ENCODE measurements at regions not wholly inside any gene's neighbourhood (a gene's known extent, or its start where the extent isn't known, plus 50 kb on each side); places are given as distances from the start of the nearest gene placed in this dataset.

GRCh38 chr21:25097648-25098047 lies 509.6 kb downstream of the MRPL39 start:
- H3K36me3 Mint-ChIP-seq = no peaks in the 10 kb centered on the region
- H3K9me3 Mint-ChIP-seq = peaks cover 6 to 8% of the 10 kb centered on the region in 2 donors
- Histone ChIP-seq H3K36me3 (ENCODE audit: control insufficient read depth, insufficient read depth, low read length) (no peaks in the 10 kb centered on the region), H3K27me3 (ENCODE audit: control insufficient read depth, insufficient read depth, low read length) (no peaks in the 10 kb centered on the region), H3K4me1 (ENCODE audit: control insufficient read depth, insufficient read depth, low read length) (no peaks in the 10 kb centered on the region), H3K4me3 (ENCODE audit: low read length) (no peak overlapping the region), H3K9me3 (ENCODE audit: control insufficient read depth, insufficient read depth, low read length) (no peaks in the 10 kb centered on the region), H3K27ac (ENCODE audit: low read length) (no peak overlapping the region)
- H3K4me3 Mint-ChIP-seq = no peak overlapping the region
- ATAC-seq = no peak
- no peak for DNase-seq
- H3K27me3 Mint-ChIP-seq (ENCODE audit: low read depth in 2 of 2) = no peaks in the 10 kb centered on the region
- no peaks in the 10 kb centered on the region for H3K4me1 Mint-ChIP-seq
- WGBS (ENCODE audit: insufficient coverage) = 95% methylated on average over 1 of the region's 2 CpGs
- intact Hi-C loops (cut with micrococcal nuclease) = no loop called here
- TF ChIP-seq, protein P1, sequence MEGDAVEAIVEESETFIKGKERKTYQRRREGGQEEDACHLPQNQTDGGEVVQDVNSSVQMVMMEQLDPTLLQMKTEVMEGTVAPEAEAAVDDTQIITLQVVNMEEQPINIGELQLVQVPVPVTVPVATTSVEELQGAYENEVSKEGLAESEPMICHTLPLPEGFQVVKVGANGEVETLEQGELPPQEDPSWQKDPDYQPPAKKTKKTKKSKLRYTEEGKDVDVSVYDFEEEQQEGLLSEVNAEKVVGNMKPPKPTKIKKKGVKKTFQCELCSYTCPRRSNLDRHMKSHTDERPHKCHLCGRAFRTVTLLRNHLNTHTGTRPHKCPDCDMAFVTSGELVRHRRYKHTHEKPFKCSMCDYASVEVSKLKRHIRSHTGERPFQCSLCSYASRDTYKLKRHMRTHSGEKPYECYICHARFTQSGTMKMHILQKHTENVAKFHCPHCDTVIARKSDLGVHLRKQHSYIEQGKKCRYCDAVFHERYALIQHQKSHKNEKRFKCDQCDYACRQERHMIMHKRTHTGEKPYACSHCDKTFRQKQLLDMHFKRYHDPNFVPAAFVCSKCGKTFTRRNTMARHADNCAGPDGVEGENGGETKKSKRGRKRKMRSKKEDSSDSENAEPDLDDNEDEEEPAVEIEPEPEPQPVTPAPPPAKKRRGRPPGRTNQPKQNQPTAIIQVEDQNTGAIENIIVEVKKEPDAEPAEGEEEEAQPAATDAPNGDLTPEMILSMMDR (IDR thresholded peaks at IDR 0.05) = no peak
- H3K27ac Mint-ChIP-seq = no peak overlapping the region

DNA sequence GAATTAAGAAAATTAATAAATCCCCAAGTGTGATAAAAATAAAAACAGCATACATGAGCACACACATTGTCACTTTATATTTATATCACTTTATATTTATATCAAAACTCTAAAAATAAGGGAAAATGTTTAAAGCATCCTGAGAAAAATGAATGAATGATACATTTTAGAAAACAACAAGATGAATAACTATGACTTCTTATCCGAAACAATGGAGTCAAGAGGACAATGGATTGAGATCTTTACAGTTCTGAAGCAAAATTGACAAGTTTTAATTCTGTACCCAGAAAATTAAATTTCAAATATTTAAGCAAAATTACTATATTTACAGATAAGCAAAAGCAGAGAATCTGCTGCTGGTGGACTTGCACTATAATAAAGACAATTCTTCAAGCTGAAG lies 512.6 kb downstream of the MRPL39 start:
- Mint-ChIP-seq H3K4me1 (no peaks in the 10 kb centered on the region), H3K4me3 (no peak overlapping the region), H3K9me3 (peaks cover 8 to 10% of the 10 kb centered on the region in 2 donors), H3K36me3 (no peaks in the 10 kb centered on the region), H3K27ac (no peak overlapping the region), H3K27me3 (ENCODE audit: low read depth in 2 of 2) (no peaks in the 10 kb centered on the region)
- ATAC-seq (no peak), DNase-seq (no peak)
- 89% methylated on average over 1 of the region's 1 CpG for WGBS (ENCODE audit: insufficient coverage)
- no peaks in the 10 kb centered on the region for H3K9me3 ChIP-seq (ENCODE audit: control insufficient read depth, insufficient read depth, low read length)
- H3K27me3 ChIP-seq (ENCODE audit: control insufficient read depth, insufficient read depth, low read length) = no peaks in the 10 kb centered on the region
- no peaks in the 10 kb centered on the region for H3K36me3 ChIP-seq (ENCODE audit: control insufficient read depth, insufficient read depth, low read length)
- H3K4me1 ChIP-seq (ENCODE audit: control insufficient read depth, insufficient read depth, low read length) = no peaks in the 10 kb centered on the region
- TF ChIP-seq, protein P1 (IDR thresholded peaks at IDR 0.05) = no peak
- no peak overlapping the region for H3K27ac ChIP-seq (ENCODE audit: low read length)
- H3K4me3 ChIP-seq (ENCODE audit: low read length) = no peak overlapping the region
- intact Hi-C loops (cut with micrococcal nuclease) = no loop called here

GRCh38 chr21:25092441-25093011 lies 514.8 kb downstream of the MRPL39 start:
- Histone ChIP-seq H3K27ac (ENCODE audit: low read length) (no peak overlapping the region), H3K27me3 (ENCODE audit: control insufficient read depth, insufficient read depth, low read length) (no peaks in the 10 kb centered on the region), H3K36me3 (ENCODE audit: control insufficient read depth, insufficient read depth, low read length) (no peaks in the 10 kb centered on the region), H3K9me3 (ENCODE audit: control insufficient read depth, insufficient read depth, low read length) (no peaks in the 10 kb centered on the region), H3K4me1 (ENCODE audit: control insufficient read depth, insufficient read depth, low read length) (no peaks in the 10 kb centered on the region), H3K4me3 (ENCODE audit: low read length) (no peak overlapping the region)
- DNase-seq = no peak
- Mint-ChIP-seq H3K4me1 (no peaks in the 10 kb centered on the region), H3K27me3 (ENCODE audit: low read depth in 2 of 2) (no peaks in the 10 kb centered on the region), H3K27ac (no peak overlapping the region), H3K9me3 (peaks cover 10 to 11% of the 10 kb centered on the region in 2 donors), H3K4me3 (no peak overlapping the region), H3K36me3 (no peaks in the 10 kb centered on the region)
- intact Hi-C loops (cut with micrococcal nuclease) = no loop called here
- TF ChIP-seq, protein P1 (IDR thresholded peaks at IDR 0.05) = no peak
- ATAC-seq = no peak
- WGBS (ENCODE audit: insufficient coverage) = 91% methylated on average over 8 of the region's 8 CpGs

- intact Hi-C loops (cut with micrococcal nuclease) = no loop called here
- Mint-ChIP-seq H3K27me3 (ENCODE audit: low read depth in 2 of 2) (no peaks in the 10 kb centered on the region), H3K4me1 (no peaks in the 10 kb centered on the region), H3K27ac (no peak overlapping the region), H3K36me3 (peaks cover 7% of the 10 kb centered on the region), H3K4me3 (no peak overlapping the region), H3K9me3 (peaks cover 8 to 14% of the 10 kb centered on the region in 2 donors)
- no peak overlapping the region for H3K4me3 ChIP-seq (ENCODE audit: low read length)
- ATAC-seq = no peak
- TF ChIP-seq, protein P1 (IDR thresholded peaks at IDR 0.05) = no peak
- no peak for DNase-seq
- 83% methylated on average over 3 of the region's 4 CpGs for WGBS (ENCODE audit: insufficient coverage)
- no peaks in the 10 kb centered on the region for H3K4me1 ChIP-seq (ENCODE audit: control insufficient read depth, insufficient read depth, low read length)
- no peaks in the 10 kb centered on the region for H3K36me3 ChIP-seq (ENCODE audit: control insufficient read depth, insufficient read depth, low read length)
- H3K27me3 ChIP-seq (ENCODE audit: control insufficient read depth, insufficient read depth, low read length) = no peaks in the 10 kb centered on the region
- no peak overlapping the region for H3K27ac ChIP-seq (ENCODE audit: low read length)
- peaks cover 3% of the 10 kb centered on the region for H3K9me3 ChIP-seq (ENCODE audit: control insufficient read depth, insufficient read depth, low read length)
These were observed 526.2 kb downstream of the MRPL39 start for GRCh38 chr21:25081096-25081495.

All from natural killer cell (primary cell).